H1 (cell line): ENCODE measurements at regions not wholly inside any gene's neighbourhood (a gene's known extent, or its start where the extent isn't known, plus 50 kb on each side); places are given as distances from the start of the nearest gene placed in this dataset.

Experiments
- CTCF ChIA-PET: fragments of 300-600 bp; sonication (Branson Sonifier 250); formaldehyde crosslinking; loops from one replicate; lab custom pipeline; 2021; ENCODE audit not compliant: partially characterized antibody; lab: Charles Lee
- POLR2A ChIA-PET: fragments of 300-600 bp; sonication (Branson Sonifier 250); formaldehyde crosslinking; loops from one replicate; lab custom pipeline; 2021; ENCODE audit warnings: inconsistent platforms; ENCODE audit not compliant: partially characterized antibody; lab: Charles Lee
- DNase-seq, 2 experiments: peaks; one replicate each; pipeline versions ENCODE4 v3.0.0 to v3.0.0-alpha.2; 2010 to 2022; ENCODE audit warnings: low spot score in 2 of 2, low read depth in 1 of 2, mixed read lengths in 1 of 2
- FAIRE-seq: peaks from 2 replicates; lab custom pipeline; 2011; peaks lifted over from hg19 to GRCh38; lab: Jason Lieb, UNC
- H2AFZ ChIP-seq: 2 replicates; pipeline ENCODE4 v1.8.1; 2012; ENCODE audit warnings: low read length, inconsistent platforms
- H2AK5ac ChIP-seq: 2 replicates; pipeline ENCODE4 v1.6.1; 2013; ENCODE audit warnings: low read depth, low read length
- H2BK120ac ChIP-seq: replicated peaks from 2 replicates; pipeline ENCODE3; 2013; ENCODE audit warnings: low read depth, low read length, inconsistent platforms
- H2BK12ac ChIP-seq: 2 replicates; pipeline ENCODE4 v1.6.1; 2013; ENCODE audit warnings: low read depth, low read length
- H2BK15ac ChIP-seq: 2 replicates; pipeline ENCODE4 v1.6.1; 2013; ENCODE audit warnings: low read length
- H2BK20ac ChIP-seq: 2 replicates; pipeline ENCODE4 v1.6.1; 2013; ENCODE audit warnings: low read length
- H2BK5ac ChIP-seq: 2 replicates; pipeline ENCODE4 v1.6.1; 2013; ENCODE audit warnings: low read depth, low read length
- H3K14ac ChIP-seq: 2 replicates; pipeline ENCODE4 v1.6.1; 2013; ENCODE audit warnings: inconsistent platforms; ENCODE audit not compliant: insufficient read length
- H3K18ac ChIP-seq: 2 replicates; pipeline ENCODE4 v1.6.1; 2013; ENCODE audit warnings: low read length; ENCODE audit errors: extremely low read depth
- H3K23ac ChIP-seq: 2 replicates; pipeline ENCODE4 v1.6.1; 2013; ENCODE audit warnings: inconsistent platforms; ENCODE audit not compliant: insufficient read length
- H3K23me2 ChIP-seq: 2 replicates; pipeline ENCODE4 v1.6.1; 2013; ENCODE audit warnings: low read depth, low read length
- H3K27ac ChIP-seq: 2 replicates; pipeline ENCODE4 v1.6.1; 2011; ENCODE audit warnings: low read depth, low read length, inconsistent platforms
- H3K27me3 ChIP-seq, 4 experiments: replicated peaks in 1 of 4; 1 replicate in 1 of 4; 2 replicates in 3 of 4; pipeline versions ENCODE4 v1.6.1 to v1.8.1; 2011 to 2013; ENCODE audit warnings: low read length in 3 of 4, mild to moderate bottlenecking in 3 of 4, inconsistent platforms in 2 of 4, mixed read lengths in 2 of 4, moderate library complexity in 1 of 4; ENCODE audit not compliant: control insufficient read depth in 3 of 4, insufficient read depth in 3 of 4; ENCODE audit errors: extremely low read depth in 1 of 4
- H3K36me3 ChIP-seq, 4 experiments: 2 replicates each; pipeline versions ENCODE4 v1.6.1 to v1.8.1; 2011 to 2013; ENCODE audit warnings: mild to moderate bottlenecking in 4 of 4, low read length in 3 of 4, moderate library complexity in 2 of 4, control low read depth in 1 of 4, inconsistent platforms in 1 of 4; ENCODE audit not compliant: insufficient read depth in 4 of 4, control insufficient read depth in 2 of 4
- H3K4ac ChIP-seq: replicated peaks from 2 replicates; pipeline ENCODE3; 2013; ENCODE audit warnings: low read length, low read depth, mixed read lengths, inconsistent platforms; ENCODE audit not compliant: insufficient read length
- H3K4me1 ChIP-seq, 4 experiments: replicated peaks in 1 of 4; 1 replicate in 1 of 4; 2 replicates in 3 of 4; pipeline versions ENCODE4 v1.6.1 to v1.8.1; 2011 to 2013; ENCODE audit warnings: low read length in 3 of 4, inconsistent platforms in 2 of 4, mixed read lengths in 1 of 4; ENCODE audit not compliant: insufficient read depth in 4 of 4, control insufficient read depth in 3 of 4
- H3K4me2 ChIP-seq, 2 experiments: 2 replicates each; pipeline versions ENCODE4 v1.6.1 to v1.8.1; 2011 to 2013; ENCODE audit warnings: low read depth in 2 of 2, low read length in 2 of 2, control low read depth in 1 of 2, inconsistent platforms in 1 of 2, mild to moderate bottlenecking in 1 of 2; ENCODE audit not compliant: insufficient read depth in 1 of 2
- H3K4me3 ChIP-seq, 4 experiments: fragments of 200-600, 300-600 bp in 1 of 4; sonication (generic), shearing (Covaris generic), sonication (Bioruptor Twin) in 1 of 4; 2 replicates each; pipeline versions ENCODE4 v1.5.1 to v1.8.1; 2011 to 2016; ENCODE audit warnings: low read length in 4 of 4, low read depth in 3 of 4, control low read depth in 2 of 4, inconsistent platforms in 2 of 4, mild to moderate bottlenecking in 2 of 4, mixed read lengths in 1 of 4, moderate library complexity in 1 of 4; ENCODE audit not compliant: insufficient read depth in 2 of 4; ENCODE audit errors: extremely low read depth in 1 of 4
- H3K56ac ChIP-seq: replicated peaks from 2 replicates; pipeline ENCODE3; 2013; ENCODE audit warnings: low read depth, mild to moderate bottlenecking, mixed read lengths, low read length, inconsistent platforms; ENCODE audit not compliant: insufficient read length
- H3K79me1 ChIP-seq: 2 replicates; pipeline ENCODE4 v1.6.1; 2013; ENCODE audit warnings: low read depth, low read length, control low read depth
- H3K79me2 ChIP-seq, 2 experiments: 2 replicates each; pipeline versions ENCODE4 v1.6.1 to v1.8.1; 2012 to 2013; ENCODE audit warnings: low read length in 2 of 2, mild to moderate bottlenecking in 2 of 2, inconsistent platforms in 1 of 2; ENCODE audit not compliant: insufficient read depth in 2 of 2, control insufficient read depth in 1 of 2
- H3K9ac ChIP-seq, 4 experiments: replicated peaks in 1 of 4; 1 replicate in 1 of 4; 2 replicates in 3 of 4; pipeline versions ENCODE4 v1.6.1 to v1.8.1; 2011 to 2013; ENCODE audit warnings: low read depth in 3 of 4, low read length in 3 of 4, control low read depth in 2 of 4, mild to moderate bottlenecking in 2 of 4, moderate library complexity in 2 of 4, inconsistent platforms in 1 of 4; ENCODE audit errors: extremely low read depth in 1 of 4
- H3K9me3 ChIP-seq, 2 experiments: 2 replicates each; pipeline versions ENCODE4 v1.6.1 to v1.8.1; 2012 to 2013; ENCODE audit warnings: mild to moderate bottlenecking in 2 of 2, moderate library complexity in 2 of 2, control low read depth in 1 of 2, inconsistent platforms in 1 of 2, low read depth in 1 of 2, low read length in 1 of 2, mixed read lengths in 1 of 2; ENCODE audit not compliant: insufficient read depth in 2 of 2
- H4K20me1 ChIP-seq, 2 experiments: replicated peaks in 1 of 2; 2 replicates each; pipeline versions ENCODE3 to v1.8.1; 2011 to 2013; ENCODE audit warnings: inconsistent platforms in 2 of 2, low read length in 2 of 2, mild to moderate bottlenecking in 1 of 2; ENCODE audit not compliant: insufficient read depth in 2 of 2, control insufficient read depth in 1 of 2
- H4K5ac ChIP-seq: 2 replicates; pipeline ENCODE4 v1.6.1; 2013; ENCODE audit warnings: low read length, low read depth, mixed read lengths, inconsistent platforms; ENCODE audit not compliant: insufficient read length
- H4K8ac ChIP-seq: 2 replicates; pipeline ENCODE4 v1.8.0; 2013; ENCODE audit warnings: mild to moderate bottlenecking, moderate library complexity, low read length, inconsistent platforms; ENCODE audit not compliant: insufficient read depth; ENCODE audit errors: extremely low read depth
- H4K91ac ChIP-seq: replicated peaks from 2 replicates; pipeline ENCODE3; 2013; ENCODE audit warnings: low read length, mixed read lengths, inconsistent platforms; ENCODE audit not compliant: insufficient read length
- BACH1 ChIP-seq: IDR thresholded peaks from 2 replicates; pipeline ENCODE4 v1.6.1; 2012; ENCODE audit warnings: low read length, improper control_type of control experiment
- BCL11A ChIP-seq, 2 experiments: IDR thresholded peaks; one replicate each; pipeline ENCODE4 v1.6.1; 2011; ENCODE audit warnings: low read depth in 2 of 2, low read length in 2 of 2, mild to moderate bottlenecking in 2 of 2
- CBX8 ChIP-seq: fragments of 300-800, 300-1000 bp; sonication (generic); IDR thresholded peaks from 2 replicates; pipeline ENCODE4 v1.7.1; 2016; ENCODE audit warnings: low read depth, low read length, borderline replicate concordance
- CHD1 ChIP-seq: IDR thresholded peaks from 2 replicates; pipeline ENCODE4 v1.6.1; 2012; ENCODE audit warnings: low read depth, low read length, improper control_type of control experiment
- CHD2 ChIP-seq: IDR thresholded peaks from 2 replicates; pipeline ENCODE4 v1.6.1; 2012; ENCODE audit warnings: low read length, improper control_type of control experiment
- FOSL1 ChIP-seq: IDR thresholded peaks from 2 replicates; pipeline ENCODE4 v1.6.1; 2011; ENCODE audit warnings: mild to moderate bottlenecking, low read depth, low read length, moderate library complexity; ENCODE audit not compliant: insufficient read depth
- HDAC2 ChIP-seq, 2 experiments: fragments of 300-600 bp in 1 of 2; sonication (generic) in 1 of 2; IDR thresholded peaks; 2 replicates each; pipeline ENCODE4 v1.6.1; 2011 to 2012; ENCODE audit warnings: low read depth in 2 of 2, low read length in 2 of 2, mild to moderate bottlenecking in 2 of 2, moderate library complexity in 2 of 2, borderline replicate concordance in 1 of 2, inconsistent platforms in 1 of 2
- JUN ChIP-seq: IDR thresholded peaks from 2 replicates; pipeline ENCODE4 v1.6.1; 2011; ENCODE audit warnings: low read depth, mild to moderate bottlenecking, improper control_type of control experiment, low read length
- MAX ChIP-seq: IDR thresholded peaks from 2 replicates; pipeline ENCODE4 v1.6.1; 2012; ENCODE audit warnings: inconsistent platforms
- RFX5 ChIP-seq: IDR thresholded peaks from 2 replicates; pipeline ENCODE4 v1.6.1; 2011; ENCODE audit warnings: low read depth, low read length, improper control_type of control experiment, borderline replicate concordance
- SAP30 ChIP-seq: fragments of 300-600 bp; sonication (generic); IDR thresholded peaks from 2 replicates; pipeline ENCODE4 v1.7.1; 2012; ENCODE audit warnings: low read length, moderate library complexity, mild to moderate bottlenecking, inconsistent platforms; ENCODE audit not compliant: insufficient read depth, insufficient replicate concordance
- SIN3A ChIP-seq, 2 experiments: IDR thresholded peaks in 1 of 2; conservative IDR thresholded peaks in 1 of 2; 2 replicates each; pipeline ENCODE4 v1.6.1; 2011 to 2012; ENCODE audit warnings: low read length in 2 of 2, improper control_type of control experiment in 1 of 2, low read depth in 1 of 2, mild to moderate bottlenecking in 1 of 2
- SP4 ChIP-seq: IDR thresholded peaks from 2 replicates; pipeline ENCODE4 v1.6.1; 2012; ENCODE audit warnings: low read length, inconsistent platforms
- SUZ12 ChIP-seq: fragments of 200-600 bp; sonication (generic); IDR thresholded peaks from 2 replicates; pipeline ENCODE4 v1.6.1; 2012; ENCODE audit warnings: mild to moderate bottlenecking, inconsistent platforms, low read length, moderate library complexity, mixed read lengths
- TAF1 ChIP-seq: IDR thresholded peaks from 2 replicates; pipeline ENCODE4 v1.6.1; 2011; ENCODE audit warnings: mild to moderate bottlenecking, low read depth, low read length
- TCF12 ChIP-seq: IDR thresholded peaks from 2 replicates; pipeline ENCODE4 v1.6.1; 2011; ENCODE audit warnings: low read depth, mild to moderate bottlenecking, low read length
- WGBS, 2 experiments: shearing (Covaris generic) in 1 of 2; methylation state at CpG; one replicate each; pipeline versions ENCODE4 v1.1.6 to v1.1.7; 2013 to 2015; ENCODE audit warnings: low lambda C conversion rate in 2 of 2, mixed read lengths in 2 of 2, inconsistent platforms in 1 of 2, low coverage in 1 of 2, missing lambda C conversion rate in 1 of 2; ENCODE audit not compliant: insufficient replicate concordance in 2 of 2, insufficient coverage in 1 of 2, insufficient read length in 1 of 2; ENCODE audit errors: extremely low coverage in 1 of 2, missing lambda C conversion rate in 1 of 2; 5-methylcytosine and 5-hydroxymethylcytosine counted together

- H2BK20ac ChIP-seq, result no peak overlapping the region
- POLR2A ChIA-PET, result no interaction called here
- no peak for FAIRE-seq
- no peak for TF ChIP-seq CHD2
- TF ChIP-seq CHD1, result no peak
- no peak for TF ChIP-seq CBX8
- no peak for TF ChIP-seq FOSL1
- no peak for TF ChIP-seq SUZ12
- no peak for TF ChIP-seq SP4
- no peak for TF ChIP-seq BCL11A (IDR thresholded peaks at IDR 0.05; ENCODE audit: low read depth in 2 of 2, low read length in 2 of 2)
- TF ChIP-seq JUN, result no peak
- no peak for TF ChIP-seq BACH1
- no peak for TF ChIP-seq MAX
- TF ChIP-seq SAP30, result no peak
- TF ChIP-seq HDAC2 (IDR thresholded peaks at IDR 0.05; ENCODE audit: borderline replicate concordance in 1 of 2, low read depth in 2 of 2, low read length in 2 of 2), result no peak
- no peak for TF ChIP-seq TAF1
- no peak for TF ChIP-seq TCF12
- TF ChIP-seq SIN3A (conservative IDR thresholded peaks at IDR 0.05 in 1 of 2, IDR thresholded peaks at IDR 0.05 in 1 of 2; ENCODE audit: low read depth in 1 of 2, low read length in 2 of 2), result no peak
- no peak for TF ChIP-seq RFX5
Observed at GRCh38 chr4:63764400-63764799, 644.9 kb downstream of the TECRL start.

More at GRCh38 chr4:63764400-63764799, 644.9 kb downstream of the TECRL start:
- Histone ChIP-seq H3K23me2 (no peaks in the 10 kb centered on the region), H2AFZ (no peak overlapping the region), H3K79me2 (no peaks in the 10 kb centered on the region), H3K4me1 (no peaks in the 10 kb centered on the region), H4K91ac (no peak overlapping the region), H3K18ac (no peak overlapping the region), H3K9ac (no peak overlapping the region), H3K36me3 (no peaks in the 10 kb centered on the region), H3K14ac (no peak overlapping the region), H3K23ac (no peak overlapping the region), H2BK5ac (no peak overlapping the region), H3K9me3 (no peaks in the 10 kb centered on the region), H3K79me1 (no peaks in the 10 kb centered on the region), H3K4me3 (no peak overlapping the region), H4K5ac (no peak overlapping the region), H3K27me3 (no peaks in the 10 kb centered on the region), H4K20me1 (no peaks in the 10 kb centered on the region), H4K8ac (no peak overlapping the region), H2AK5ac (no peak overlapping the region), H2BK15ac (no peak overlapping the region), H3K4ac (no peak overlapping the region), H3K56ac (no peak overlapping the region), H3K4me2 (no peak overlapping the region), H2BK120ac (no peak overlapping the region), H3K27ac (no peak overlapping the region), H2BK12ac (no peak overlapping the region)
- no peak for DNase-seq
- WGBS, 2 experiments, result 85% methylated on average over 4 of the region's 4 CpGs; no CpG with 5 or more reads in 1 of the 2 experiments
- CTCF ChIA-PET, result no interaction called here
